ENCODE measurements at regions not wholly inside any gene's neighbourhood (a gene's known extent, or its start where the extent isn't known, plus 50 kb on each side); places are given as distances from the start of the nearest gene placed in this dataset.

DNA sequence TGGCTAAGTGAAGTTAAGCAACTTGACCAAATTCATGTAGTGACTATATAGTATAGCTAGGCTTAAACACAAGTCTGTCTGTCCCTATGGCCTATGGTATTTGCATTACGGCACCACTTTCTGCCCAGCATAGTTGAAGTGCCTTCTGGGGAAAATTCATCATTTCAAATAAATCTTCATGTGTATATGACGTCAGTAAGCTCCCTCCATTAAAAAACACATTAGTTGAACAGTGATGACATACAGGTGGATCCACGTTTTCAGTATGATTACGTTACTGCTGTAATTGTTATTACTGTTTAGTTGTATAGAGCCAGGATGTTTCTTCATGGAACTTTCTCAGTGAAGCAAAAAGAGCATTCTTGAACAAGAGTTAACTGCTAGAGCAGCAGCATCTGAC is 96.2 kb downstream of the TENT5A start:
- 82% methylated on average over 3 of the region's 4 CpGs for WGBS (ENCODE audit: insufficient coverage, low lambda C conversion rate)
- no peaks in the 10 kb centered on the region for H3K27me3 ChIP-seq (ENCODE audit: control insufficient read depth, insufficient read depth, low read length)
- DNase-seq: no peak
- no peak overlapping the region for H3K27ac ChIP-seq (ENCODE audit: low read length)
- no peaks in the 10 kb centered on the region for H3K9me3 ChIP-seq (ENCODE audit: control insufficient read depth, low read depth, low read length)
- no peaks in the 10 kb centered on the region for H3K36me3 ChIP-seq (ENCODE audit: control insufficient read depth, insufficient read depth, low read length)
- no peak overlapping the region for H3K4me3 ChIP-seq (ENCODE audit: low read length)
- H3K4me1 ChIP-seq (ENCODE audit: control insufficient read depth, insufficient read depth, low read length): no peaks in the 10 kb centered on the region

GRCh38 chr6:81655696-81656095 is 96.8 kb downstream of the TENT5A start:
- H3K27me3 ChIP-seq (ENCODE audit: control insufficient read depth, insufficient read depth, low read length): no peaks in the 10 kb centered on the region
- 92% methylated on average over 2 of the region's 2 CpGs for WGBS (ENCODE audit: insufficient coverage, low lambda C conversion rate)

DNA sequence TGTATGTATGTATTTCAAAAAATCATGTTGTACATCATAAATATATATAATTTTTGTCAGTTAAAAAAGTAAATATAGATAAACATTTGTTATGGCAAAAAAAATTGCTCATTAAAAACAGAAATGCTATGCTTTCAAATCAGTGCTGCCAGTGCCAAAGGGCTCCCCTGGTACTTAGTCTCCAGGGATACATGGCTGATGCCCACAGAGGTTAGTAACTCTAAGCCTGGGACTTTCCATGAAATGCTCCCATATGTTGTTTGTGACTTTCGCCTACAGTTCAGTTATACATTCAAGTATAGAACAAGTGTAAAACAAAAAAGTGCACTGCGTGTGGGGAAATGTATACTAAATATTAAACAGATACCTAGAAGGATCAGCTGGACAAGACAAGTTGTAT is 104.0 kb downstream of the TENT5A start:
- H3K27ac ChIP-seq (ENCODE audit: low read length): no peak overlapping the region

More at GRCh38 chr6:81655696-81656095, 96.8 kb downstream of the TENT5A start:
- no peaks in the 10 kb centered on the region for H3K4me1 ChIP-seq (ENCODE audit: control insufficient read depth, insufficient read depth, low read length)
- DNase-seq: no peak
- H3K27ac ChIP-seq (ENCODE audit: low read length): no peak overlapping the region
- no peak overlapping the region for H3K4me3 ChIP-seq (ENCODE audit: low read length)
- no peaks in the 10 kb centered on the region for H3K36me3 ChIP-seq (ENCODE audit: control insufficient read depth, insufficient read depth, low read length)
- H3K9me3 ChIP-seq (ENCODE audit: control insufficient read depth, low read depth, low read length): no peaks in the 10 kb centered on the region

GRCh38 chr6:81643156-81643555 is 109.3 kb downstream of the TENT5A start:
- H3K4me3 ChIP-seq (ENCODE audit: low read length): no peak overlapping the region
- H3K4me1 ChIP-seq (ENCODE audit: control insufficient read depth, insufficient read depth, low read length): no peaks in the 10 kb centered on the region
- no peaks in the 10 kb centered on the region for H3K9me3 ChIP-seq (ENCODE audit: control insufficient read depth, low read depth, low read length)
- DNase-seq: no peak
- no peaks in the 10 kb centered on the region for H3K27me3 ChIP-seq (ENCODE audit: control insufficient read depth, insufficient read depth, low read length)
- H3K27ac ChIP-seq (ENCODE audit: low read length): no peak overlapping the region
- no peaks in the 10 kb centered on the region for H3K36me3 ChIP-seq (ENCODE audit: control insufficient read depth, insufficient read depth, low read length)

More for the DNA sequence above, 104.0 kb downstream of the TENT5A start:
- no peak for DNase-seq
- no peaks in the 10 kb centered on the region for H3K4me1 ChIP-seq (ENCODE audit: control insufficient read depth, insufficient read depth, low read length)
- 90% methylated on average over 2 of the region's 2 CpGs for WGBS (ENCODE audit: insufficient coverage, low lambda C conversion rate)
- H3K27me3 ChIP-seq (ENCODE audit: control insufficient read depth, insufficient read depth, low read length): no peaks in the 10 kb centered on the region
- H3K9me3 ChIP-seq (ENCODE audit: control insufficient read depth, low read depth, low read length): no peaks in the 10 kb centered on the region
- H3K36me3 ChIP-seq (ENCODE audit: control insufficient read depth, insufficient read depth, low read length): no peaks in the 10 kb centered on the region
- H3K4me3 ChIP-seq (ENCODE audit: low read length): no peak overlapping the region

- Histone ChIP-seq H3K27ac (ENCODE audit: low read length) (no peak overlapping the region), H3K9me3 (ENCODE audit: control insufficient read depth, low read depth, low read length) (no peaks in the 10 kb centered on the region), H3K36me3 (ENCODE audit: control insufficient read depth, insufficient read depth, low read length) (no peaks in the 10 kb centered on the region), H3K4me3 (ENCODE audit: low read length) (no peak overlapping the region), H3K27me3 (ENCODE audit: control insufficient read depth, insufficient read depth, low read length) (no peaks in the 10 kb centered on the region), H3K4me1 (ENCODE audit: control insufficient read depth, insufficient read depth, low read length) (no peaks in the 10 kb centered on the region)
- DNase-seq: no peak
- 100% methylated on average over 1 of the region's 1 CpG for WGBS (ENCODE audit: insufficient coverage, low lambda C conversion rate)
Measured at GRCh38 chr6:81640891-81641290, 111.6 kb downstream of the TENT5A start.

- Histone ChIP-seq H3K4me3 (ENCODE audit: low read length) (no peak overlapping the region), H3K27ac (ENCODE audit: low read length) (no peak overlapping the region), H3K36me3 (ENCODE audit: control insufficient read depth, insufficient read depth, low read length) (no peaks in the 10 kb centered on the region), H3K9me3 (ENCODE audit: control insufficient read depth, low read depth, low read length) (no peaks in the 10 kb centered on the region), H3K27me3 (ENCODE audit: control insufficient read depth, insufficient read depth, low read length) (no peaks in the 10 kb centered on the region), H3K4me1 (ENCODE audit: control insufficient read depth, insufficient read depth, low read length) (no peaks in the 10 kb centered on the region)
- no peak for DNase-seq
- no CpG with 5 or more reads among the region's 4 CpGs for WGBS (ENCODE audit: insufficient coverage, low lambda C conversion rate)
Measured at GRCh38 chr6:81640126-81640525, 112.4 kb downstream of the TENT5A start.

GRCh38 chr6:81638366-81638765 is 114.1 kb downstream of the TENT5A start:
- WGBS (ENCODE audit: insufficient coverage, low lambda C conversion rate): 100% methylated on average over 1 of the region's 4 CpGs
- no peaks in the 10 kb centered on the region for H3K36me3 ChIP-seq (ENCODE audit: control insufficient read depth, insufficient read depth, low read length)
- H3K4me1 ChIP-seq (ENCODE audit: control insufficient read depth, insufficient read depth, low read length): no peaks in the 10 kb centered on the region
- H3K4me3 ChIP-seq (ENCODE audit: low read length): no peak overlapping the region
- no peaks in the 10 kb centered on the region for H3K27me3 ChIP-seq (ENCODE audit: control insufficient read depth, insufficient read depth, low read length)
- DNase-seq: no peak
- no peaks in the 10 kb centered on the region for H3K9me3 ChIP-seq (ENCODE audit: control insufficient read depth, low read depth, low read length)
- no peak overlapping the region for H3K27ac ChIP-seq (ENCODE audit: low read length)

GRCh38 chr6:81636930-81637568 is 115.4 kb downstream of the TENT5A start:
- 83% methylated on average over 2 of the region's 5 CpGs for WGBS (ENCODE audit: insufficient coverage, low lambda C conversion rate)
- peak; percentile 4 to 13 for DNase-seq
- Histone ChIP-seq H3K27me3 (ENCODE audit: control insufficient read depth, insufficient read depth, low read length) (no peaks in the 10 kb centered on the region), H3K9me3 (ENCODE audit: control insufficient read depth, low read depth, low read length) (no peaks in the 10 kb centered on the region), H3K36me3 (ENCODE audit: control insufficient read depth, insufficient read depth, low read length) (no peaks in the 10 kb centered on the region), H3K4me3 (ENCODE audit: low read length) (no peak overlapping the region), H3K27ac (ENCODE audit: low read length) (no peak overlapping the region), H3K4me1 (ENCODE audit: control insufficient read depth, insufficient read depth, low read length) (no peaks in the 10 kb centered on the region)

DNA sequence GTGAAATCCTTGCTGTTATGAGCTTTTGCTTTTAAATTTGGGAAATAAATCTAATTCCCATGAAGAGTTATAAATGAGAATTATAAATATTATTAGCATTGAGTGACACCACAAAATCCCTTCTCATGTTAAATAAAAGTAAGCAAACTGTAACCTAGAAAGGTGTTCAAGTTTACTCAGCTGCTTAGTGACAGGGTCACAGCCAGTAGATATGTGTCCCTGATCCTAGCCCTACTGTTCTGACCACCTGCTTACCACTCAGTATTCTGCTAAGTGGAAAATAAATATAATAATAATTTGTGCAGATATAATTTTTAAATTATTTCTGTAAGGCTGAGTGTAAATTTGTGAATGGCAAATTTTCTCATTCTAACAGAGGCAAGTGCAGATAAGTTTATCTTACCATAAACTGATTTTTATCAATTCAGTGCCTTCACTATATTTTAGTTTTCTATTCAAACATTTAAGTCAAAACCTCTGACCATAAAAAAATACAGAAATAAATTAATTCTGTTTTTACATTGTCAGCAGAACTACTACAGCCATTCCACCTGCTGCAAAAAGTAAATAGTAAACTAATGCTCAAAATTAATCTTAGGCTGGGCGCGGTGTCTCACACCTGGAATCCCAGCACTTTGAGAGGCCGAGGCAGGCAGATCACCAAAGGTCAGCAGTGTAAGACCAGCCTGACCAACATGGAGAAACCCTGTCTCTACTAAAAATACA is 118.2 kb downstream of the TENT5A start:
- no peak for DNase-seq
- Histone ChIP-seq H3K4me3 (ENCODE audit: low read length) (no peak overlapping the region), H3K4me1 (ENCODE audit: control insufficient read depth, insufficient read depth, low read length) (no peaks in the 10 kb centered on the region), H3K27ac (ENCODE audit: low read length) (no peak overlapping the region), H3K9me3 (ENCODE audit: control insufficient read depth, low read depth, low read length) (peaks cover 9% of the 10 kb centered on the region), H3K27me3 (ENCODE audit: control insufficient read depth, insufficient read depth, low read length) (no peaks in the 10 kb centered on the region), H3K36me3 (ENCODE audit: control insufficient read depth, insufficient read depth, low read length) (no peaks in the 10 kb centered on the region)
- no CpG with 5 or more reads among the region's 3 CpGs for WGBS (ENCODE audit: insufficient coverage, low lambda C conversion rate)

- Histone ChIP-seq H3K36me3 (ENCODE audit: control insufficient read depth, insufficient read depth, low read length) (no peaks in the 10 kb centered on the region), H3K9me3 (ENCODE audit: control insufficient read depth, low read depth, low read length) (peaks cover 9% of the 10 kb centered on the region), H3K27me3 (ENCODE audit: control insufficient read depth, insufficient read depth, low read length) (no peaks in the 10 kb centered on the region), H3K27ac (ENCODE audit: low read length) (no peak overlapping the region), H3K4me1 (ENCODE audit: control insufficient read depth, insufficient read depth, low read length) (no peaks in the 10 kb centered on the region), H3K4me3 (ENCODE audit: low read length) (no peak overlapping the region)
- DNase-seq: no peak
Measured at GRCh38 chr6:81633391-81633790, 119.1 kb downstream of the TENT5A start.

DNA sequence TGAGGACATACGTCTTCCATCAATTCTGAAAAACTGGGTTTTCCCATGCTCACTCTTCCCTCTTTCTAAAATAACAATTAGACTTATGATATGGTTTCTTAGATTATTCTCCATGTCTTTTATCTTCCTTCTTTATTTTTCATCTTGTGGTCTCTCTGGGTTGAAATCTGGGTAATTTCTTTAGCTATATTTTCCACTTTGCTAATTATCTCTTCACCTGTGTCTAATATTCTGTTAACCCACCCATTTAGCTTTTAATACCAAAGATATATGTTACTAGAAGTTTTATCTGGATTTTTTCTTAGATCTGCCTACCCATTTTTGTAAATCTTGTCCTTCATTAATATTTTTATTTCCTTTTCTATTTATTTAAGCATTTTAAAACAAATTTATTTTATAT is 121.8 kb downstream of the TENT5A start:
- DNase-seq: no peak
- Histone ChIP-seq H3K9me3 (ENCODE audit: control insufficient read depth, low read depth, low read length) (peaks cover 9% of the 10 kb centered on the region), H3K4me1 (ENCODE audit: control insufficient read depth, insufficient read depth, low read length) (no peaks in the 10 kb centered on the region), H3K27ac (ENCODE audit: low read length) (no peak overlapping the region), H3K4me3 (ENCODE audit: low read length) (no peak overlapping the region), H3K27me3 (ENCODE audit: control insufficient read depth, insufficient read depth, low read length) (no peaks in the 10 kb centered on the region), H3K36me3 (ENCODE audit: control insufficient read depth, insufficient read depth, low read length) (no peaks in the 10 kb centered on the region)
- 100% methylated on average over 1 of the region's 1 CpG for WGBS (ENCODE audit: insufficient coverage, low lambda C conversion rate)
